ENCODE measurements at regions not wholly inside any gene's neighbourhood (a gene's known extent, or its start where the extent isn't known, plus 50 kb on each side); places are given as distances from the start of the nearest gene placed in this dataset.

DNA sequence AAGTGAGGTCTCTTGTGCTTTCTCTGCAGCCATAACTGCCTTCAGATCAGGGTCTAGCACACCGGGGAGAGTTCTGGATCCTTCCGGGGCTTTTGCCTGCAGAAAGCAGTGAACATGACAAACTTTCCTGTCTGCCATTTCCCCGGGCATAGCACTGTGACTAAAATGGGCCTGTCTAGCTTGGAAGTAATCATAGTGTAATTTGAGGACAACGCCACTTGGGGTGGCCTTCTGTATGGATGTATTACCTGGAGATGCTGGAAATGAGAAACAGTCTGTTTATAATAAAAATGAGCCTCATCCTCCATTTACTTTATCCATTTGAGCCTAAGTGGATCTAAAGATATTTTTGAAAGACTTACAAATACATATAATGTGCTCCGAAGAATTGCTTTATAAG, 453.7 kb downstream of the VRK1 start:
- no peak overlapping the region for H3K4me3 ChIP-seq (ENCODE audit: low read length in 2 of 2)
- no peak overlapping the region for H3K23ac ChIP-seq (ENCODE audit: low read depth, low read length, poor library complexity)
- H3K14ac ChIP-seq (ENCODE audit: low read length) = no peak overlapping the region
- peaks cover 0 to 2% of the 10 kb centered on the region in 2 donors for H3K9me3 ChIP-seq (replicated peaks in 1 of 2; ENCODE audit: control insufficient read depth in 2 of 2, insufficient read depth in 1 of 2, low read depth in 1 of 2, low read length in 2 of 2)
- DNase-seq (ENCODE audit: low spot score) = no peak
- H3K4ac ChIP-seq (ENCODE audit: low read length) = no peak overlapping the region
- H4K91ac ChIP-seq (ENCODE audit: low read depth, low read length, poor library complexity) = no peak overlapping the region
- no peak overlapping the region for H2AFZ ChIP-seq (ENCODE audit: low read length)
- H2AK5ac ChIP-seq (ENCODE audit: low read depth, low read length) = no peak overlapping the region
- H3K36me3 ChIP-seq (replicated peaks in 1 of 2; ENCODE audit: control insufficient read depth in 2 of 2, insufficient read depth in 2 of 2, low read length in 2 of 2) = no peaks in the 10 kb centered on the region
- H3K4me2 ChIP-seq (ENCODE audit: insufficient read depth, low read length, poor library complexity, severe bottlenecking) = no peak overlapping the region
- H3K18ac ChIP-seq (ENCODE audit: low read length) = no peak overlapping the region
- H3K9ac ChIP-seq (ENCODE audit: low read depth, low read length, poor library complexity) = no peak overlapping the region
- no peak overlapping the region for H3K27ac ChIP-seq (replicated peaks; ENCODE audit: low read length)
- H2BK12ac ChIP-seq (ENCODE audit: low read length) = no peak overlapping the region
- WGBS, 2 donors (ENCODE audit: extremely low coverage in 2 of 2, insufficient read length in 2 of 2, insufficient replicate concordance in 1 of 2) = no CpG with 5 or more reads among the region's 5 CpGs
- no peak overlapping the region for H2BK15ac ChIP-seq (ENCODE audit: low read length)
- no peaks in the 10 kb centered on the region for H3K4me1 ChIP-seq (ENCODE audit: control insufficient read depth in 2 of 2, insufficient read depth in 1 of 2, low read depth in 1 of 2, low read length in 2 of 2)
- H3K79me1 ChIP-seq (ENCODE audit: low read depth, low read length) = no peaks in the 10 kb centered on the region
- no peak overlapping the region for H2BK5ac ChIP-seq (ENCODE audit: low read length)
- peaks cover 0 to 5% (median 0%) of the 10 kb centered on the region in 3 experiments for H3K27me3 ChIP-seq (ENCODE audit: control insufficient read depth in 3 of 3, insufficient read depth in 3 of 3, low read depth in 1 of 3, low read length in 3 of 3)
- H2BK120ac ChIP-seq (ENCODE audit: low read depth, low read length) = no peak overlapping the region
- no peak overlapping the region for H4K8ac ChIP-seq (ENCODE audit: low read depth, low read length)

DNA sequence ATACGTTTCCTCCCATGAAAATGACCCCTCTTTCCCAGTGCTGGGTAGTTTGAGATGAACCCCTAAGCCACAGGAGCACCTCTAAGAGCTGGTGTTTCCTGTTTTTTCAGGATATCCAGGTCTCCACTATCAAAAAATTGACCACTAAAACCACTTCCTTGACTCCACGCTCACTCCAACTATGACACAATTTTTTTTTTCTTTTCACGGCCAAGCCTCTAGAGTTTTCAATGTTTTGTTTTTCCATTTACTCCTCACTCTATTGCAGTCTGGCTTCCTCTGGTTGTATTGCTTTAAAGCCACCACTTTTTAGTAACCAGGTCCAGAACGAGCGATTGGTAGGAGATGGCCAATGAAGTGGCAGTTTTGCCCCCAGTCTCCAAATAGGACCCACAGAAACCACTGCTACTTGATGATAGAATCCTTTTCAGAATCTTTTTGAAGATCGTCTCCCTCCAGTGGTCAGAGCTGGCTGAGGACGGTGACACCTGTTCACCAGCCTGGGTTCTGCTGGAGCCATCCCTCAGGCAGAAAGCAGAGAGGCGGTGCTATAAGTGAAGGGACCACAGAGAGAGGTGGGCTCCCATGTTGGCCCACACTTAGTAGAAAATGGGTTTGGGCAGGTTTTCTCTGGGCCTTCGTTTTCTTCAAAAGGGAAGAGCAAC, 454.4 kb downstream of the VRK1 start:
- H3K4me3 ChIP-seq (ENCODE audit: low read length in 2 of 2) = no peak overlapping the region
- no peak overlapping the region for H2AFZ ChIP-seq (ENCODE audit: low read length)
- no peak overlapping the region for H2BK12ac ChIP-seq (ENCODE audit: low read length)
- no peak overlapping the region for H2BK120ac ChIP-seq (ENCODE audit: low read depth, low read length)
- no CpG with 5 or more reads among the region's 9 CpGs for WGBS, 2 donors (ENCODE audit: extremely low coverage in 2 of 2, insufficient read length in 2 of 2, insufficient replicate concordance in 1 of 2)
- no peak overlapping the region for H2BK5ac ChIP-seq (ENCODE audit: low read length)
- no peak overlapping the region for H3K18ac ChIP-seq (ENCODE audit: low read length)
- H4K91ac ChIP-seq (ENCODE audit: low read depth, low read length, poor library complexity) = no peak overlapping the region
- H3K79me1 ChIP-seq (ENCODE audit: low read depth, low read length) = no peaks in the 10 kb centered on the region
- DNase-seq (ENCODE audit: low spot score) = no peak
- no peak overlapping the region for H2AK5ac ChIP-seq (ENCODE audit: low read depth, low read length)
- no peaks in the 10 kb centered on the region for H3K4me1 ChIP-seq (ENCODE audit: control insufficient read depth in 2 of 2, insufficient read depth in 1 of 2, low read depth in 1 of 2, low read length in 2 of 2)
- H3K9me3 ChIP-seq (replicated peaks in 1 of 2; ENCODE audit: control insufficient read depth in 2 of 2, insufficient read depth in 1 of 2, low read depth in 1 of 2, low read length in 2 of 2) = peaks cover 0 to 2% of the 10 kb centered on the region in 2 donors
- no peak overlapping the region for H2BK15ac ChIP-seq (ENCODE audit: low read length)
- no peak overlapping the region for H3K9ac ChIP-seq (ENCODE audit: low read depth, low read length, poor library complexity)
- peaks cover 0 to 5% (median 0%) of the 10 kb centered on the region in 3 experiments for H3K27me3 ChIP-seq (ENCODE audit: control insufficient read depth in 3 of 3, insufficient read depth in 3 of 3, low read depth in 1 of 3, low read length in 3 of 3)
- no peak overlapping the region for H3K4me2 ChIP-seq (ENCODE audit: insufficient read depth, low read length, poor library complexity, severe bottlenecking)
- H3K27ac ChIP-seq (replicated peaks; ENCODE audit: low read length) = no peak overlapping the region
- no peaks in the 10 kb centered on the region for H3K36me3 ChIP-seq (replicated peaks in 1 of 2; ENCODE audit: control insufficient read depth in 2 of 2, insufficient read depth in 2 of 2, low read length in 2 of 2)
- H3K14ac ChIP-seq (ENCODE audit: low read length) = no peak overlapping the region
- no peak overlapping the region for H3K4ac ChIP-seq (ENCODE audit: low read length)
- no peak overlapping the region for H4K8ac ChIP-seq (ENCODE audit: low read depth, low read length)
- no peak overlapping the region for H3K23ac ChIP-seq (ENCODE audit: low read depth, low read length, poor library complexity)

DNA sequence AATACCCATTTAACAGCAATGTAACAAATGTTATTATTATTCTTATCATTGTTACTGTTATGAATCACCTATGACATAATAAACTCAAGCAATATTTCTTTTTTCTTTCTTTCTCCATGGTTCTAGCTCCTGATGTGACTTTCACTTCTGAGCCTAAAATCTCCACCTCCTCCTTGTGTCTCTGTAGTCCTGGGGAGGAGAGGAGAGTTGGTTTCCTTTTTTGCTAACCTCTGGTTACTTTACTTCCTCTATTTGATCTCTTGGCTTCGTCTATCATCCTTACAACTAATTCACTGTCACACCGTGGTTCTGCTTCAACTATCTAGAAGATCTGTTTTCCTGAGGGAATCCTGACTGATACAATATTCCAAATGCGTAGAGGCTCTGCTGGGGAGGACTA, 456.6 kb downstream of the VRK1 start:
- H2BK12ac ChIP-seq (ENCODE audit: low read length) = no peak overlapping the region
- no peak overlapping the region for H2AFZ ChIP-seq (ENCODE audit: low read length)
- no peak overlapping the region for H4K91ac ChIP-seq (ENCODE audit: low read depth, low read length, poor library complexity)
- no CpG with 5 or more reads among the region's 3 CpGs for WGBS, 2 donors (ENCODE audit: extremely low coverage in 2 of 2, insufficient read length in 2 of 2, insufficient replicate concordance in 1 of 2)
- no peak overlapping the region for H4K8ac ChIP-seq (ENCODE audit: low read depth, low read length)
- H3K4me1 ChIP-seq (ENCODE audit: control insufficient read depth in 2 of 2, insufficient read depth in 1 of 2, low read depth in 1 of 2, low read length in 2 of 2) = no peaks in the 10 kb centered on the region
- no peak overlapping the region for H3K23ac ChIP-seq (ENCODE audit: low read depth, low read length, poor library complexity)
- H3K36me3 ChIP-seq (replicated peaks in 1 of 2; ENCODE audit: control insufficient read depth in 2 of 2, insufficient read depth in 2 of 2, low read length in 2 of 2) = no peaks in the 10 kb centered on the region
- H3K4me2 ChIP-seq (ENCODE audit: insufficient read depth, low read length, poor library complexity, severe bottlenecking) = no peak overlapping the region
- H2BK120ac ChIP-seq (ENCODE audit: low read depth, low read length) = no peak overlapping the region
- H2BK15ac ChIP-seq (ENCODE audit: low read length) = no peak overlapping the region
- H3K14ac ChIP-seq (ENCODE audit: low read length) = no peak overlapping the region
- H3K4ac ChIP-seq (ENCODE audit: low read length) = no peak overlapping the region
- no peak overlapping the region for H2BK5ac ChIP-seq (ENCODE audit: low read length)
- no peak overlapping the region for H2AK5ac ChIP-seq (ENCODE audit: low read depth, low read length)
- no peaks in the 10 kb centered on the region for H3K27me3 ChIP-seq (ENCODE audit: control insufficient read depth in 3 of 3, insufficient read depth in 3 of 3, low read depth in 1 of 3, low read length in 3 of 3)
- no peak overlapping the region for H3K9ac ChIP-seq (ENCODE audit: low read depth, low read length, poor library complexity)
- peaks cover 0 to 2% of the 10 kb centered on the region in 2 donors for H3K9me3 ChIP-seq (replicated peaks in 1 of 2; ENCODE audit: control insufficient read depth in 2 of 2, insufficient read depth in 1 of 2, low read depth in 1 of 2, low read length in 2 of 2)
- no peak overlapping the region for H3K27ac ChIP-seq (replicated peaks; ENCODE audit: low read length)
- no peak overlapping the region for H3K18ac ChIP-seq (ENCODE audit: low read length)
- no peak for DNase-seq (ENCODE audit: low spot score)
- H3K79me1 ChIP-seq (ENCODE audit: low read depth, low read length) = no peaks in the 10 kb centered on the region
- H3K4me3 ChIP-seq (ENCODE audit: low read length in 2 of 2) = no peak overlapping the region

DNA sequence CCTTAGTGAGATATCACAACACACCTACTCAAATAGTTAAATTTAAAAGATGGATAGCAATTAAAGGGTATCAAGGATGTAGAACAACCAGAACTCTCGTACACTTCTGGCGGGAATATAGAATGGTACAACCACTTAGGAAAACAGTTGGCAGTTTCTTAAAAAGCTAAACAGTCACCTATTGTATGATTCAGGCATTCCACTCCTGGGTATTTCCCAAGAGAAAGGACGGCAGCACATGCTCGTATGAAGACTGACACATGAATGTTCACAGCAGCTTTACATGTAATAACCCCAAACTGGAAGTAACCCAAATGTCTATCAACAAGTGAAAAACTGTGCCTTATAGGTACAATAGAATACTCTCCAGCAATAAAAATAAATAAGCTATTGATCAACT, 465.2 kb downstream of the VRK1 start:
- no peak overlapping the region for H2BK120ac ChIP-seq (ENCODE audit: low read depth, low read length)
- no peak overlapping the region for H2BK5ac ChIP-seq (ENCODE audit: low read length)
- H3K4me3 ChIP-seq (ENCODE audit: low read length in 2 of 2) = no peak overlapping the region
- H2BK15ac ChIP-seq (ENCODE audit: low read length) = no peak overlapping the region
- no peak overlapping the region for H3K9ac ChIP-seq (ENCODE audit: low read depth, low read length, poor library complexity)
- H3K27me3 ChIP-seq (ENCODE audit: control insufficient read depth in 3 of 3, insufficient read depth in 3 of 3, low read depth in 1 of 3, low read length in 3 of 3) = no peaks in the 10 kb centered on the region
- no peak overlapping the region for H4K8ac ChIP-seq (ENCODE audit: low read depth, low read length)
- no peak for DNase-seq (ENCODE audit: low spot score)
- no peak overlapping the region for H2AK5ac ChIP-seq (ENCODE audit: low read depth, low read length)
- H2AFZ ChIP-seq (ENCODE audit: low read length) = no peak overlapping the region
- no peak overlapping the region for H2BK12ac ChIP-seq (ENCODE audit: low read length)
- H3K36me3 ChIP-seq (replicated peaks in 1 of 2; ENCODE audit: control insufficient read depth in 2 of 2, insufficient read depth in 2 of 2, low read length in 2 of 2) = no peaks in the 10 kb centered on the region
- no peak overlapping the region for H3K4ac ChIP-seq (ENCODE audit: low read length)
- H3K4me2 ChIP-seq (ENCODE audit: insufficient read depth, low read length, poor library complexity, severe bottlenecking) = no peak overlapping the region
- H3K79me1 ChIP-seq (ENCODE audit: low read depth, low read length) = no peaks in the 10 kb centered on the region
- H3K4me1 ChIP-seq (ENCODE audit: control insufficient read depth in 2 of 2, insufficient read depth in 1 of 2, low read depth in 1 of 2, low read length in 2 of 2) = peaks cover 0 to 11% of the 10 kb centered on the region in 2 donors
- H3K27ac ChIP-seq (replicated peaks; ENCODE audit: low read length) = no peak overlapping the region
- no peak overlapping the region for H4K91ac ChIP-seq (ENCODE audit: low read depth, low read length, poor library complexity)
- H3K14ac ChIP-seq (ENCODE audit: low read length) = no peak overlapping the region
- H3K9me3 ChIP-seq (replicated peaks in 1 of 2; ENCODE audit: control insufficient read depth in 2 of 2, insufficient read depth in 1 of 2, low read depth in 1 of 2, low read length in 2 of 2) = no peaks in the 10 kb centered on the region
- no peak overlapping the region for H3K23ac ChIP-seq (ENCODE audit: low read depth, low read length, poor library complexity)
- H3K18ac ChIP-seq (ENCODE audit: low read length) = no peak overlapping the region
- no CpG with 5 or more reads among the region's 4 CpGs for WGBS, 2 donors (ENCODE audit: extremely low coverage in 2 of 2, insufficient read length in 2 of 2, insufficient replicate concordance in 1 of 2)
